ENCODE measurements at regions not wholly inside any gene's neighbourhood (a gene's known extent, or its start where the extent isn't known, plus 50 kb on each side); places are given as distances from the start of the nearest gene placed in this dataset.

DNA sequence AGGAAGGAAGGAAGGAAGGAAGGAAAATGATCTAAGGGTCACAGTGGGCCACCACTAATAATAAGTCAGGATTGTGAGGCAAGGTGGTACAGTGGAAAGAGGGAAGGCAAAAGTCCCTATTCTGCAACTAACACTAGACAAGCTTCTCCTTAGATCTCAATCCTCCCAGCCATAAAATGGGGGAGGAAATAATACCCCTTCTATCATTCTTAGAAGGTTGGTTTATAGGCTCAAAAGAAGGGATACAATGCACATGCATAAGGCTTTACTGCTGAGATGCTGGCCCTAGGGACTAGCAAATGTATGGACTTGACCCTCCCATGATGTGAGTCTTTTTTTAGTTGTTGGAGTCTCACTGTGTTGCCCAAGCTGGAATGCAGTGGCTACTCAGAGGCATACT is 167.7 kb upstream of the ZNF507 start:
- H3K4me3 ChIP-seq (ENCODE audit: low read length), result no peak overlapping the region
- DNase-seq, result no peak
- no peaks in the 10 kb centered on the region for H3K9me2 ChIP-seq (replicated peaks; ENCODE audit: insufficient read depth, low read length)
- no peaks in the 10 kb centered on the region for H4K20me1 ChIP-seq (ENCODE audit: insufficient read depth, low read depth, low read length)
- H3K79me2 ChIP-seq (ENCODE audit: low read length), result no peaks in the 10 kb centered on the region
- H3K4me2 ChIP-seq (ENCODE audit: low read depth, low read length, poor library complexity, severe bottlenecking), result no peak overlapping the region
- H2AFZ ChIP-seq (ENCODE audit: low read length), result no peak overlapping the region
- no peak overlapping the region for H3K27ac ChIP-seq (ENCODE audit: low read length)
- no peak overlapping the region for H3K9ac ChIP-seq (ENCODE audit: low read length)
- H3K36me3 ChIP-seq (ENCODE audit: insufficient read depth, low read length), result no peaks in the 10 kb centered on the region
- no peaks in the 10 kb centered on the region for H3K4me1 ChIP-seq (ENCODE audit: low read length)
- no peaks in the 10 kb centered on the region for H3K27me3 ChIP-seq (ENCODE audit: low read length)
- no peaks in the 10 kb centered on the region for H3K9me3 ChIP-seq (ENCODE audit: low read length)

DNA sequence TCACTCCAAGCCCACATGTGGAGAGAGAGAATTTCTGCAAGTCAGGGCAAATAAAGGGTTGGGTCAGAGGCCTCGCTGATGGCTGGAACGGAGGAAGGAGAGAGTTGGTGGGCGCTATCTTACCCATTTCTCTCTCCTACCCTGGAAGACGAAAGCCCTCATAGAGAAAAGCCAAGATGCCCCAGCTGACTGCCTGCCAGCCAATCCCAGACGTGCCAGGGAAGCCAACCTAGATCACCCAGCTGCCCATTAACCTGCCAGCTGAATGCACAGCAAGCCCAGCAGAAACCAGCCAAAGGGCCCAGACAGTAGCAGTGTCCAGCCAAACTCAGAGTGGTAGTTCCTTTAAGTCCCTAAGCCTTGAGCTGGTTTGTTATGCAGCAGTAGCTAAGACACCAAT is 167.0 kb upstream of the ZNF507 start:
- H3K79me2 ChIP-seq (ENCODE audit: low read length), result no peaks in the 10 kb centered on the region
- H3K4me1 ChIP-seq (ENCODE audit: low read length), result no peaks in the 10 kb centered on the region
- H3K27me3 ChIP-seq (ENCODE audit: low read length), result no peaks in the 10 kb centered on the region
- no peaks in the 10 kb centered on the region for H3K9me2 ChIP-seq (replicated peaks; ENCODE audit: insufficient read depth, low read length)
- H3K4me2 ChIP-seq (ENCODE audit: low read depth, low read length, poor library complexity, severe bottlenecking), result no peak overlapping the region
- H3K9me3 ChIP-seq (ENCODE audit: low read length), result no peaks in the 10 kb centered on the region
- no peak overlapping the region for H3K4me3 ChIP-seq (ENCODE audit: low read length)
- no peaks in the 10 kb centered on the region for H3K36me3 ChIP-seq (ENCODE audit: insufficient read depth, low read length)
- no peaks in the 10 kb centered on the region for H4K20me1 ChIP-seq (ENCODE audit: insufficient read depth, low read depth, low read length)
- no peak for DNase-seq
- H3K27ac ChIP-seq (ENCODE audit: low read length), result no peak overlapping the region
- no peak overlapping the region for H3K9ac ChIP-seq (ENCODE audit: low read length)
- no peak overlapping the region for H2AFZ ChIP-seq (ENCODE audit: low read length)

DNA sequence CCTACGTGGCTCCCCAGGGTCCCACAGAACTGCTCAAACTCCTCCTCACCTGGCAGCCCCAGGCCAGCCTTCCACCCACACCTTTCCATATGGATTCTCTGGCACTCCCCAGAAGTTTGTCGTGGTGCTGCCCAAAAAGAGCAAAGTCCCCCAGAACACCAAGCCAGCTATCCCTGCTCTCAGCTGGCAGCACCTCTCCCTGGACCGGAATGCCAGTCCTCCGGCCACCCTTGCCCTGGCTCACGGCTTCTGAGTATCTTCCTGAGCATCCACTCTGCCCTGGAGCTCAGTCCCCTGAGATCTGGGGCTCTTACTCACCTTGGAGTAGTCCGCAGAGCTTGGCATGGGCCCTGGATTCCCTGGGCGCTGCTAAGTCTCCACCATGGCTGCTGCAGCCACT is 166.5 kb upstream of the ZNF507 start:
- H4K20me1 ChIP-seq (ENCODE audit: insufficient read depth, low read depth, low read length), result no peaks in the 10 kb centered on the region

DNA sequence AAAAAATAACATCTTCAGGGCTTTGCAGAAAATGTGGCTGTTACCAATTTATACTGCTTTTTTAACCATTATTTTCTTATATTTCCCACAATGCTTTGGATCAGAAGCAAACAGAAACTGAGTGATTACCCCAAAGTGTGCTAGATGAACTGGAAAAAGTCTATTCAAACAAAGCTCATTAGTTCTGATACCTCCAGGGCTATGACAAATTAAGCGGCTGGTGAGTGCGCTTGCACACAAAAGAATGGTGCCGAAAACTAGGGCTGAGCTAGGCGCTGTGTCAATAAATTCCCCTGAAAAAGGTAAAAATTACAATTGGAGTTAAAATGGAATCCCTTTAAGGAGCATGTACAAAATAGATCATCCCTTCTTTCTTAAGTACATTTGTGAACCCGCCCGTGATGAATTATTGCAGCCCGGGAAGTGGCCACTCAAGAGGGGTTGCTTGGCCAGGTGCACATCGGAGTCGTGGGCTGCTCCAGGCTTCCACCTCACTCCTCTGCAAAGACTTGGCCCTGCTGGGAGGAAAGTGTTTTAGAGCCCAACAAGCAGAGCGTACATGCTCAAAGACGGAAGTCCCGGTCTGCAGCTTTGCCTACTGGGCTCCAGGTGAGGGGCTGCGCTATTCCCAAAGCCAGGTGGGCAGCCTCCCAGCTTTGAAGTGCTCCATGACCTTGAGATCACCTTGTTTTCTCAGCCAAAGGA is 164.0 kb upstream of the ZNF507 start:
- no peaks in the 10 kb centered on the region for H3K27me3 ChIP-seq (ENCODE audit: low read length)
- H3K9me3 ChIP-seq (ENCODE audit: low read length), result no peaks in the 10 kb centered on the region
- H3K9me2 ChIP-seq (replicated peaks; ENCODE audit: insufficient read depth, low read length), result no peaks in the 10 kb centered on the region
- H2AFZ ChIP-seq (ENCODE audit: low read length), result no peak overlapping the region
- no peak for DNase-seq
- H3K9ac ChIP-seq (ENCODE audit: low read length), result no peak overlapping the region
- H3K4me2 ChIP-seq (ENCODE audit: low read depth, low read length, poor library complexity, severe bottlenecking), result no peak overlapping the region
- no peaks in the 10 kb centered on the region for H4K20me1 ChIP-seq (ENCODE audit: insufficient read depth, low read depth, low read length)
- no peak overlapping the region for H3K27ac ChIP-seq (ENCODE audit: low read length)
- H3K36me3 ChIP-seq (ENCODE audit: insufficient read depth, low read length), result no peaks in the 10 kb centered on the region
- no peaks in the 10 kb centered on the region for H3K79me2 ChIP-seq (ENCODE audit: low read length)
- H3K4me3 ChIP-seq (ENCODE audit: low read length), result no peak overlapping the region
- H3K4me1 ChIP-seq (ENCODE audit: low read length), result no peaks in the 10 kb centered on the region

More for the DNA sequence above, 166.5 kb upstream of the ZNF507 start:
- Histone ChIP-seq H3K4me1 (ENCODE audit: low read length) (no peaks in the 10 kb centered on the region), H3K36me3 (ENCODE audit: insufficient read depth, low read length) (no peaks in the 10 kb centered on the region), H3K9me3 (ENCODE audit: low read length) (no peaks in the 10 kb centered on the region), H2AFZ (ENCODE audit: low read length) (no peak overlapping the region), H3K9me2 (replicated peaks; ENCODE audit: insufficient read depth, low read length) (no peaks in the 10 kb centered on the region), H3K79me2 (ENCODE audit: low read length) (no peaks in the 10 kb centered on the region), H3K27ac (ENCODE audit: low read length) (no peak overlapping the region), H3K27me3 (ENCODE audit: low read length) (no peaks in the 10 kb centered on the region), H3K4me2 (ENCODE audit: low read depth, low read length, poor library complexity, severe bottlenecking) (no peak overlapping the region), H3K4me3 (ENCODE audit: low read length) (no peak overlapping the region), H3K9ac (ENCODE audit: low read length) (no peak overlapping the region)
- no peak for DNase-seq

DNA sequence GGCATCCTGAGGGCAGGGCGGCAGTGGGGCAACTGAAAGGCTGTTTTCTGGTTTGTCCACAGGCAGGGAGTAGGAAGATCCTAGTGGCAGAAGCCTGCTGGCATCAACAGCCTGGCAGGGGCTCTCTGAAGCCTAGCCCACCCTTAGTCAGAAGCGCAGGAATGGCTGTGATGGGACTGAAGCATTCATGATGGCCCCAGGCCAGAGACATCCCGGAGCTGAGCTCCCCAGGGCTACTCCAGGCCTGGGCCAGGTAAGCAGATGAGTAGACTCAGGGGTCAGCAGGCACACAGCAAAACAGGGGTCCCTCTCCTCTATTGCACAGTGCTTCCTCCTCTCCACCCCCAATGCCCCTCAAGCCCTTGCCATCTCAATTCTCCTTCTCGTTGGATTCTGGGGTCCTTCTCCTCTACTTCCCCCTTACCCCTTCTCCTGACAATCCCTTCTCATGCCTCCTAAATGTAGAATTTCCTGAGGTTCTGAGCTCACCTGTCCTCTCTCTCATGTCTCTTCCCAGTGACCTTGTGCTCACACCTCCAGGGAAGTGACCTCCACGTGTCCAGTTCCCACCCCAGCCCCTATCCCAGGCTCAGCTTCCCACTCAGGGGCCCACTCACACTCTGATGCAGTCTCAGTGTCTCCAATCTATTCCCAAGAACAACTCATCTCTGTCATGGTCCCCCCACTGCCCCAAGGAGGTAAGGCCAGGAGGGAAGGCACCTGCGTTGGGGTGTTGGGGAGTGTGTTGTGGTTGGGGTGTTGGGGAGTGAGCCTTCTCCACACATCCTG is 158.7 kb upstream of the ZNF507 start:
- Histone ChIP-seq H3K4me3 (ENCODE audit: low read length) (no peak overlapping the region), H3K27me3 (ENCODE audit: low read length) (no peaks in the 10 kb centered on the region), H3K4me1 (ENCODE audit: low read length) (no peaks in the 10 kb centered on the region), H2AFZ (ENCODE audit: low read length) (no peak overlapping the region), H3K27ac (ENCODE audit: low read length) (no peak overlapping the region), H3K9me2 (replicated peaks; ENCODE audit: insufficient read depth, low read length) (no peaks in the 10 kb centered on the region), H4K20me1 (ENCODE audit: insufficient read depth, low read depth, low read length) (no peaks in the 10 kb centered on the region), H3K9me3 (ENCODE audit: low read length) (no peaks in the 10 kb centered on the region), H3K79me2 (ENCODE audit: low read length) (no peaks in the 10 kb centered on the region), H3K36me3 (ENCODE audit: insufficient read depth, low read length) (no peaks in the 10 kb centered on the region), H3K9ac (ENCODE audit: low read length) (no peak overlapping the region), H3K4me2 (ENCODE audit: low read depth, low read length, poor library complexity, severe bottlenecking) (no peak overlapping the region)
- no peak for DNase-seq

DNA sequence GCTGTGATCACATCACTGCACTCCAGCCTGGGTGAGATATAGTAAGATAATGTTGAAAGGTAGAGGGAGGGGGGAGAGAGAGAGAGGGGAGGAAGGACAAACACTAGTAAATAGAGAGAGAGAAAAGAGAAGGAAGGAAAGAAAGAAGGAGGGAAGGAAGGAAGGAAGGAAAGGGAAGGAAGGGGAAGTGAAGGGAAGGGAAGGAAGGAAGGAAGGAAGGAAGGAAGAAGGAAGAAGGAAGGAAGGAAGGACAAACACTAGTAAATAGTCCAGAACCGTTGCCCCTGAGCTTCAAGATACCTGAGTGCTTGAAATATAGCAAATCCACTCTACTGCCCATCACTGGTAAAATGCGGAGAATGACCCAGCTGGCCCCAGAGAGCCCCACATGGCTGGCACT is 156.5 kb upstream of the ZNF507 start:
- no peak overlapping the region for H3K4me3 ChIP-seq (ENCODE audit: low read length)
- H3K4me2 ChIP-seq (ENCODE audit: low read depth, low read length, poor library complexity, severe bottlenecking), result no peak overlapping the region
- H3K4me1 ChIP-seq (ENCODE audit: low read length), result no peaks in the 10 kb centered on the region
- H4K20me1 ChIP-seq (ENCODE audit: insufficient read depth, low read depth, low read length), result no peaks in the 10 kb centered on the region
- H3K79me2 ChIP-seq (ENCODE audit: low read length), result no peaks in the 10 kb centered on the region
- H3K9me2 ChIP-seq (replicated peaks; ENCODE audit: insufficient read depth, low read length), result no peaks in the 10 kb centered on the region
- no peaks in the 10 kb centered on the region for H3K9me3 ChIP-seq (ENCODE audit: low read length)
- no peak for DNase-seq
- H2AFZ ChIP-seq (ENCODE audit: low read length), result no peak overlapping the region
- no peaks in the 10 kb centered on the region for H3K27me3 ChIP-seq (ENCODE audit: low read length)
- H3K9ac ChIP-seq (ENCODE audit: low read length), result no peak overlapping the region
- no peaks in the 10 kb centered on the region for H3K36me3 ChIP-seq (ENCODE audit: insufficient read depth, low read length)
- no peak overlapping the region for H3K27ac ChIP-seq (ENCODE audit: low read length)

DNA sequence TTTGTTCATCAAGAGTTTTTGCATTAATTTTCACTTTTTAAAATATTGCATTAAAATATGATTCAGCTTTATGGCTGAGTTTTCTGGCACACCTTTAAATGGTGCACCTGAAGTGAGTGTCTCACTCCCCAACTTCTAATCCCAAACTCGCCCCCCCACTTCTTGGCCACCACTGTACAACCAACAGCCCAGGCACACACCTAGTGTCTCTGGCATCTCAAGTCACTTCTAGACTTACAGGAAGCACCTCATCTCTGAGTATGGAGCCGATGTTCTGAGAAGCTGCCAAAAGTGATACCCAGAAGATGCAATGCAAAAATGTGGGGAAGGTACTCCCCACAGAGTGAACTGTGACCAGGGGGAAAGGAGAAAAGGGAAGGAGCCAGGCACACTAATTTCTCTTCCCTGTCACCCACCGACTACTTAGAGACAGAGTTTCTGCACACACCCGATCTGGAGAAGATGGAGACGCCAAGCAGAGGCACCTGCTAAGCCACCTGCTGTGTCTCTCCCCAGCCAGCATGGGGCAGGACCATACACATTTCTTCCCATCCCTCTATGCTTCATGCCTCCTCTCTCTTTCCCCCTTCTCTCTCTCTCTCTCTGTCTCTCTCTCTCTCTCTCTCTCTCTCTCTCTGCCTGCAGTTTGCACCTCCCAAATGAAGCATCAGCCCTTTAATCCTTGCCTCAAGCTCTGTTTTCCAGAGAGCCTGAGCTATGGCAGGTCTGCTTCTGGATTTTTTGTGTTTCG is 155.3 kb upstream of the ZNF507 start:
- H3K4me2 ChIP-seq (ENCODE audit: low read depth, low read length, poor library complexity, severe bottlenecking), result no peak overlapping the region
- no peak overlapping the region for H3K4me3 ChIP-seq (ENCODE audit: low read length)
- no peaks in the 10 kb centered on the region for H3K9me2 ChIP-seq (replicated peaks; ENCODE audit: insufficient read depth, low read length)
- H3K27me3 ChIP-seq (ENCODE audit: low read length), result no peaks in the 10 kb centered on the region
- H3K27ac ChIP-seq (ENCODE audit: low read length), result no peak overlapping the region
- H4K20me1 ChIP-seq (ENCODE audit: insufficient read depth, low read depth, low read length), result no peaks in the 10 kb centered on the region
- no peak for DNase-seq
- H3K36me3 ChIP-seq (ENCODE audit: insufficient read depth, low read length), result no peaks in the 10 kb centered on the region
- H2AFZ ChIP-seq (ENCODE audit: low read length), result no peak overlapping the region
- H3K4me1 ChIP-seq (ENCODE audit: low read length), result no peaks in the 10 kb centered on the region
- no peaks in the 10 kb centered on the region for H3K79me2 ChIP-seq (ENCODE audit: low read length)
- H3K9me3 ChIP-seq (ENCODE audit: low read length), result no peaks in the 10 kb centered on the region
- H3K9ac ChIP-seq (ENCODE audit: low read length), result no peak overlapping the region

DNA sequence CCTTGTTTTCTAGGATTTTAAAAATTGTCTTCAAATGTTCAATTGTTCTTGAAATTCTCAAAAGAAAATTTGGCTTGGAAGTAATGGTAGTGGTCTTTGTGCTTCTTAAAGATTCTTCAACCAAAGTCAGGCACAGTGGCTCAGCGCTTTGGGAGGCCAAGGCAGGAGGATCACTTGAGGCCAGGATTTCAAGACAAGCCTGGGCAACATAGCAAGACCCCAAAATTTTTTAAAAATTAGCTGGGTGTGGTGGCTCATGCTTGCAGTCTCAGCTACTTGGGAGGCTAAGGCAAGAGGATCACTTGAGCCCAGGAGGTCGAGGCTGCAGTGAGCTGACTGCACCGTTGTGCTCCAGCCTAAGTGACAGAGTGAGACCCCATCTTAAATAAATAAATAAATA is 153.5 kb upstream of the ZNF507 start:
- H3K9me2 ChIP-seq (replicated peaks; ENCODE audit: insufficient read depth, low read length), result no peaks in the 10 kb centered on the region
- H3K79me2 ChIP-seq (ENCODE audit: low read length), result no peaks in the 10 kb centered on the region
- no peaks in the 10 kb centered on the region for H3K27me3 ChIP-seq (ENCODE audit: low read length)
- no peak overlapping the region for H3K4me3 ChIP-seq (ENCODE audit: low read length)
- no peak overlapping the region for H3K9ac ChIP-seq (ENCODE audit: low read length)
- H2AFZ ChIP-seq (ENCODE audit: low read length), result no peak overlapping the region
- DNase-seq, result no peak
- no peak overlapping the region for H3K4me2 ChIP-seq (ENCODE audit: low read depth, low read length, poor library complexity, severe bottlenecking)
- no peaks in the 10 kb centered on the region for H3K4me1 ChIP-seq (ENCODE audit: low read length)
- H4K20me1 ChIP-seq (ENCODE audit: insufficient read depth, low read depth, low read length), result no peaks in the 10 kb centered on the region
- H3K9me3 ChIP-seq (ENCODE audit: low read length), result no peaks in the 10 kb centered on the region
- H3K27ac ChIP-seq (ENCODE audit: low read length), result no peak overlapping the region
- H3K36me3 ChIP-seq (ENCODE audit: insufficient read depth, low read length), result no peaks in the 10 kb centered on the region
